ENCODE measurements at regions not wholly inside any gene's neighbourhood (a gene's known extent, or its start where the extent isn't known, plus 50 kb on each side); places are given as distances from the start of the nearest gene placed in this dataset.

DNA sequence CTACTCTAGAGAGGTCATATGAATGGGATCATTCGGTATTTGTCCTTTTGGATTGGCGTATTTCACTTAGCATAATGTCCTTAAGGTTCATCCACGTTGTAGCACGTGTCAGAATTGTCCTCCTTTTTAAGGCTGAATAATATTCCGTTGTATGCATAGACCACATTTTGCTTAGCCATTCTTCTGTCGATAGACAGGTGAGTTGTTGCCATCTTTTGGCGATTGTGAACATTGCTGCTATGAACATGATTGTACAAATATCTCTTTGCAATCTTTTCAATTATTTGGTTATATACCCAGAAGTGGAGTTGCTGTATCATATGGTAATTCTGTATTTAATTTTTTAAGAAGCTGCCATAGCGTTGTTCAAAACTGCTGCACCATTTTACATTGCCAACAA is 52.4 kb upstream of the GOLGA8J start:
- no peaks in the 10 kb centered on the region for H3K9me3 ChIP-seq (ENCODE audit: control insufficient read depth in 1 of 2, low read length in 2 of 2)
- no peak overlapping the region for H3K27ac ChIP-seq (ENCODE audit: low read depth, low read length)
- H3K27me3 ChIP-seq (ENCODE audit: control insufficient read depth in 1 of 2, insufficient read depth in 2 of 2, low read length in 2 of 2), result no peaks in the 10 kb centered on the region
- no peaks in the 10 kb centered on the region for H3K4me1 ChIP-seq (ENCODE audit: control insufficient read depth in 1 of 2, insufficient read depth in 2 of 2, low read length in 2 of 2)
- H3K4me3 ChIP-seq (ENCODE audit: low read depth in 1 of 2, low read length in 2 of 2), result no peak overlapping the region
- H3K36me3 ChIP-seq (ENCODE audit: control insufficient read depth in 1 of 2, insufficient read depth in 2 of 2, low read length in 2 of 2), result no peaks in the 10 kb centered on the region
- no peak overlapping the region for H3K9ac ChIP-seq (ENCODE audit: low read depth in 1 of 2, low read length in 2 of 2)

DNA sequence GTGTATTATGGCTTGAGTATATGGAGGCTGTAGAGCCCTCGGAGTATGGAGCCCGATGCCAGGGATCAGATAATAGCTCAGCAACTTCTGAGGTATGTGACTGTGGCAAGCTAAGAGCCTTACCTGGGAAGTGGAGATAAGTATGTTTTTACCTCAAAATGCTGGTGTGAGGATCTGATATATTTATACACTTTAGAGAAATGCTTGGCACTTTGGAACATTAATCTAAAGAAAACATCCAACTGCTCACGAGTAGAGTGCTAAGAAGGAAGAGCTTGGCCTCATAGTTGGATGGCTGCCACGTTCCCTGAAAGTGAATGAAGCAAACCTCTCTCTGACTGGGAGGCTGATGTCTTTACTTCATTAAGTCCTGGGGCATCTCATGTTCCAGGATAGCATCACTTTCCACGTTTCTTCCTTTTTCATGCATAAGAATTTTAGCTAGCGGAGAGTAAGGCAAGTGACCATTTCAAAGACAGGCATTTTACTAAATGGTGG is 58.9 kb upstream of the GOLGA8J start:
- no peak overlapping the region for H3K27ac ChIP-seq (ENCODE audit: low read depth, low read length)
- H3K9ac ChIP-seq (ENCODE audit: low read depth in 1 of 2, low read length in 2 of 2), result no peak overlapping the region
- no peaks in the 10 kb centered on the region for H3K4me1 ChIP-seq (ENCODE audit: control insufficient read depth in 1 of 2, insufficient read depth in 2 of 2, low read length in 2 of 2)

DNA sequence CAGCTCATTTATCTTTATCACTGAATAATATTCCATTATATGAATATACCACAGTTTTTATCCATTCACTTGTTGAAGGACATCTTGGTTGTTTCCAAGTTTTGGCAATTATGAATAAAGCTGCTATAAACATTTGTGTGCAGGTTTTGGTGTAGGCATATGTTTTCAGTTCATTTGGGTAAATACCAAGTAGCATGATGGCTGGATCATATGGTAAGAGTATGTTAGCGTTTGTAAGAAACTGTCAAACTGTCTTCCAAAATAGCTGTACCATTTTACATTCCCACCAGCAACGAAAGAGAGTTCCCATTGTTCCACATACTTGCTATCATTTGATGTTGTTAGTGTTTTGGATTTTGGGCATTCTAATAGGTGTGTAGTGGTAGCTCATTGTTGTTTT is 72.0 kb upstream of the GOLGA8J start:
- no peak overlapping the region for H3K27ac ChIP-seq (ENCODE audit: low read depth, low read length)

More for the DNA sequence above, 58.9 kb upstream of the GOLGA8J start:
- H3K4me3 ChIP-seq (ENCODE audit: low read depth in 1 of 2, low read length in 2 of 2), result no peak overlapping the region
- H3K36me3 ChIP-seq (ENCODE audit: control insufficient read depth in 1 of 2, insufficient read depth in 2 of 2, low read length in 2 of 2), result no peaks in the 10 kb centered on the region
- no peaks in the 10 kb centered on the region for H3K9me3 ChIP-seq (ENCODE audit: control insufficient read depth in 1 of 2, low read length in 2 of 2)
- no peaks in the 10 kb centered on the region for H3K27me3 ChIP-seq (ENCODE audit: control insufficient read depth in 1 of 2, insufficient read depth in 2 of 2, low read length in 2 of 2)

DNA sequence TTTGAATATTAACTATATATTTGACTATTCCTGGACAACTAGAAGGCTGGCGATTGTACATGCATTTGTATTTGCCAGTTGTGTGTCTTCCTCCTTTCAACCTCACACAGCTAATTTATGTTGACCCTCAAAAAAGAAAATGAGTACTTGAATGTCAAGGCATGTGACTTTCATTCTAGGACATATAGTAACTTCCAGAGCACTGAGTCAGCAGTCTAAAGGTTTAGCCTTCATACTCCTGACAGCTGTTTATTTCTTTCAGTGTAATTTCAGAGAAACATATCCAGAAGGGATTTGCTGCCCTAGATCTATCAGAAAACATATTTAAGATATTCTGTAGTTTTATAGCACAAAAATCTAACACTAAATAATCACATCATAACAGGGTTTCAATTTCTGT is 74.6 kb upstream of the GOLGA8J start:
- Histone ChIP-seq H3K27me3 (ENCODE audit: control insufficient read depth in 1 of 2, insufficient read depth in 2 of 2, low read length in 2 of 2) (no peaks in the 10 kb centered on the region), H3K36me3 (ENCODE audit: control insufficient read depth in 1 of 2, insufficient read depth in 2 of 2, low read length in 2 of 2) (no peaks in the 10 kb centered on the region), H3K9ac (ENCODE audit: low read depth in 1 of 2, low read length in 2 of 2) (no peak overlapping the region), H3K4me1 (ENCODE audit: control insufficient read depth in 1 of 2, insufficient read depth in 2 of 2, low read length in 2 of 2) (no peaks in the 10 kb centered on the region), H3K27ac (ENCODE audit: low read depth, low read length) (no peak overlapping the region), H3K4me3 (ENCODE audit: low read depth in 1 of 2, low read length in 2 of 2) (no peak overlapping the region), H3K9me3 (ENCODE audit: control insufficient read depth in 1 of 2, low read length in 2 of 2) (no peaks in the 10 kb centered on the region)

More for the DNA sequence above, 72.0 kb upstream of the GOLGA8J start:
- H3K4me3 ChIP-seq (ENCODE audit: low read depth in 1 of 2, low read length in 2 of 2), result no peak overlapping the region
- no peaks in the 10 kb centered on the region for H3K9me3 ChIP-seq (ENCODE audit: control insufficient read depth in 1 of 2, low read length in 2 of 2)
- no peaks in the 10 kb centered on the region for H3K27me3 ChIP-seq (ENCODE audit: control insufficient read depth in 1 of 2, insufficient read depth in 2 of 2, low read length in 2 of 2)
- no peaks in the 10 kb centered on the region for H3K36me3 ChIP-seq (ENCODE audit: control insufficient read depth in 1 of 2, insufficient read depth in 2 of 2, low read length in 2 of 2)
- no peak overlapping the region for H3K9ac ChIP-seq (ENCODE audit: low read depth in 1 of 2, low read length in 2 of 2)
- no peaks in the 10 kb centered on the region for H3K4me1 ChIP-seq (ENCODE audit: control insufficient read depth in 1 of 2, insufficient read depth in 2 of 2, low read length in 2 of 2)

DNA sequence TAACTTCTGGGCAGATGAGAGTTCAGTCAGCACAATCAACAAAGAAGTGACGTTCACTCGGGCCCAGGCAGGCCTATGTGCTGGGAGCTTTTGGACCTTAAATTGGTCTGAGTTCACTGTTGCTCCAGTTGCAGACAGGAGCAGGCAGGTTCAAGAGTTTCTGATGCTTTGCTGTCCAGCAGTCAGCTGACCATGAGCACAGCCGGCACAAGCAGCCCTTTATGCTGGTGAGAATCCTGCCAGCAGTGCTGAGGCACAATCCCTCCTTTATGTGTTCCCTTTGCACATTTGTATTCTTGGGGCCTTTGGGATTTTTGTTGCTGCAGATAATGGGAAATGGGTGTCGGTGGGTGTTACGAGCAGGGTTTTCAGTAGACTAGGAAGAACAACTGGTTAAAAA is 81.2 kb upstream of the GOLGA8J start:
- Histone ChIP-seq H3K4me1 (ENCODE audit: control insufficient read depth in 1 of 2, insufficient read depth in 2 of 2, low read length in 2 of 2) (peaks cover 0 to 9% of the 10 kb centered on the region in 2 donors), H3K27ac (ENCODE audit: low read depth, low read length) (no peak overlapping the region), H3K36me3 (ENCODE audit: control insufficient read depth in 1 of 2, insufficient read depth in 2 of 2, low read length in 2 of 2) (no peaks in the 10 kb centered on the region), H3K9ac (ENCODE audit: low read depth in 1 of 2, low read length in 2 of 2) (no peak overlapping the region), H3K9me3 (ENCODE audit: control insufficient read depth in 1 of 2, low read length in 2 of 2) (no peaks in the 10 kb centered on the region), H3K27me3 (ENCODE audit: control insufficient read depth in 1 of 2, insufficient read depth in 2 of 2, low read length in 2 of 2) (no peaks in the 10 kb centered on the region), H3K4me3 (ENCODE audit: low read depth in 1 of 2, low read length in 2 of 2) (no peak overlapping the region)

DNA sequence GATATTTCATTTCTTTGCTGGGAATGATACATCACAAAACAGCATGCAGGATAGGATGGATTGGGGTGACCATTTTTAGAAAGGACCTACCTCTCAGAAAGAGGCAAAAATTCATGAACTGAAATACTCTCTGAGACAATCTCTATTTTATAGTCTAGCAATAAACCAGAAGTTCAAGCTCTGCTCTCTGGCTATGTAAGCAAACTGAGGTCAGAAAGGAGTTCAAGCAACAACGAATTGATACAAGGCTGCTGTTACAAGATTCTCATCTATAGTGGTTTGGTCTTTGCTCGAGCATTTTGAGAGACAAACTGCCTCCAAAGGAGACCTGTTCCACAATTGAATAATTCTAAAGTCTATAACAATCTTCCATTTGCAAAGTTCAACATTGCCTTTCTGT is 84.7 kb upstream of the GOLGA8J start:
- Histone ChIP-seq H3K36me3 (ENCODE audit: control insufficient read depth in 1 of 2, insufficient read depth in 2 of 2, low read length in 2 of 2) (no peaks in the 10 kb centered on the region), H3K27ac (ENCODE audit: low read depth, low read length) (no peak overlapping the region), H3K4me3 (ENCODE audit: low read depth in 1 of 2, low read length in 2 of 2) (no peak overlapping the region), H3K4me1 (ENCODE audit: control insufficient read depth in 1 of 2, insufficient read depth in 2 of 2, low read length in 2 of 2) (peaks cover 0 to 9% of the 10 kb centered on the region in 2 donors), H3K9me3 (ENCODE audit: control insufficient read depth in 1 of 2, low read length in 2 of 2) (no peaks in the 10 kb centered on the region), H3K27me3 (ENCODE audit: control insufficient read depth in 1 of 2, insufficient read depth in 2 of 2, low read length in 2 of 2) (no peaks in the 10 kb centered on the region), H3K9ac (ENCODE audit: low read depth in 1 of 2, low read length in 2 of 2) (no peak overlapping the region)

DNA sequence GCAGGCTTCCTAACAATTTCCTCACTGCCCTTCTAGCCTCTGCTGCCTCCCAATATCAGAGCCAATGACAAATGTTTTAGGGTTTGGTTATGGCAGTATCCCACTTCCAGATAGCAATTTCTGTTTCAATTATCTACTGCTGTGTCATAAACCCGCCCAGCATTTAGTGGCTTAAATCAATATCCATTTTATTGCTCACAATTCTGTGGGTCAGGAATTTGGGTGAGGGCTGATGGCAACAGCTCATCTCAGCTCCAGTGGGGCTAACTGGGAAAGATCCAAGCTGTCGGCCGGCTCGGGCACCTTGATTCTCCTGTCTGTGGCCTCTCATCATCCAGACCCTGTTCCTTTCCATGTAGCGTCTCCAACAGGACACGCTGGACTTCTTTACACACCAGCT is 85.3 kb upstream of the GOLGA8J start:
- Histone ChIP-seq H3K36me3 (ENCODE audit: control insufficient read depth in 1 of 2, insufficient read depth in 2 of 2, low read length in 2 of 2) (no peaks in the 10 kb centered on the region), H3K27me3 (ENCODE audit: control insufficient read depth in 1 of 2, insufficient read depth in 2 of 2, low read length in 2 of 2) (no peaks in the 10 kb centered on the region), H3K9me3 (ENCODE audit: control insufficient read depth in 1 of 2, low read length in 2 of 2) (no peaks in the 10 kb centered on the region), H3K9ac (ENCODE audit: low read depth in 1 of 2, low read length in 2 of 2) (no peak overlapping the region), H3K4me3 (ENCODE audit: low read depth in 1 of 2, low read length in 2 of 2) (no peak overlapping the region), H3K4me1 (ENCODE audit: control insufficient read depth in 1 of 2, insufficient read depth in 2 of 2, low read length in 2 of 2) (peaks cover 0 to 9% of the 10 kb centered on the region in 2 donors), H3K27ac (ENCODE audit: low read depth, low read length) (no peak overlapping the region)

DNA sequence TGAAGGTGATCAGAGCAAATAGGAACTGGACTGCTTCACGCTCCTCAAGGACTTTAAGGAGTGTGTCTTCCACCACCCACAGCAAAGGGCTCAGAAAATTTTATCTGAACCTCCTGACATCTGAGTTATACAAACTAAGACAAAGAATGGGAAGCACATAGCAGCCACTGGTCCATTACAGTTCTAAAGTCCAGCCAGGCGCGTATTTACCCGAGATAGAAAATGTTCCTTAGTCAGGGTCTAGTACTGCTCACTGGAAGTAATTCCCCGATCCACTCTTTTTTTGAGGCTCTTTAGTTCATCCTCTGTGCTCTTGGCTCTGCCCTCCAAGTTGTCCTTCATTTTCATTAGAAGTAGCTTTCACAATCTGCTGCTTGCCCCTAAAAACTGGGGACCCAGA is 88.5 kb upstream of the GOLGA8J start:
- Histone ChIP-seq H3K27me3 (ENCODE audit: control insufficient read depth in 1 of 2, insufficient read depth in 2 of 2, low read length in 2 of 2) (no peaks in the 10 kb centered on the region), H3K27ac (ENCODE audit: low read depth, low read length) (no peak overlapping the region), H3K9ac (ENCODE audit: low read depth in 1 of 2, low read length in 2 of 2) (no peak overlapping the region), H3K4me3 (ENCODE audit: low read depth in 1 of 2, low read length in 2 of 2) (no peak overlapping the region), H3K4me1 (ENCODE audit: control insufficient read depth in 1 of 2, insufficient read depth in 2 of 2, low read length in 2 of 2) (peaks cover 0 to 9% of the 10 kb centered on the region in 2 donors), H3K9me3 (ENCODE audit: control insufficient read depth in 1 of 2, low read length in 2 of 2) (no peaks in the 10 kb centered on the region), H3K36me3 (ENCODE audit: control insufficient read depth in 1 of 2, insufficient read depth in 2 of 2, low read length in 2 of 2) (no peaks in the 10 kb centered on the region)

DNA sequence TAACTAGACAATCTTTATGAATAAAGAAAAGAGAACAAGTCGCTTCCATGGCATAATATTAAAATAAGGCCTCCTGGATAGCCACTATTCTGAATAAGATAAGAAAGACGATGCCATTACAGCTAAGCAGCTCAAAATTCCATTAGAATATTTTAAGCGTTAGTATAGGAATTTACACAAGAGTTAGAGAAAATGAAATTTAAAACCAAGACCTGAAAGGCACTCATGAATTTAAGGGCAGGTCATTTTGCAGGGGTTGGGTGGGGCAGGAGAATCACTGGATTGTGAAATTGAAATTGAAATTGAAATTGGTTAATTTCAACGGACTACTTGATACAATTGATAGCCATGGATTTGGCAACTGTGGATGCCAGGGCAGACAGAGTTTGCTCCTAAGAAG is 91.8 kb upstream of the GOLGA8J start:
- no peak overlapping the region for H3K4me3 ChIP-seq (ENCODE audit: low read depth in 1 of 2, low read length in 2 of 2)
- H3K27ac ChIP-seq (ENCODE audit: low read depth, low read length), result no peak overlapping the region
- no peaks in the 10 kb centered on the region for H3K4me1 ChIP-seq (ENCODE audit: control insufficient read depth in 1 of 2, insufficient read depth in 2 of 2, low read length in 2 of 2)
- no peaks in the 10 kb centered on the region for H3K36me3 ChIP-seq (ENCODE audit: control insufficient read depth in 1 of 2, insufficient read depth in 2 of 2, low read length in 2 of 2)
- no peak overlapping the region for H3K9ac ChIP-seq (ENCODE audit: low read depth in 1 of 2, low read length in 2 of 2)
- no peaks in the 10 kb centered on the region for H3K9me3 ChIP-seq (ENCODE audit: control insufficient read depth in 1 of 2, low read length in 2 of 2)
- H3K27me3 ChIP-seq (ENCODE audit: control insufficient read depth in 1 of 2, insufficient read depth in 2 of 2, low read length in 2 of 2), result no peaks in the 10 kb centered on the region

DNA sequence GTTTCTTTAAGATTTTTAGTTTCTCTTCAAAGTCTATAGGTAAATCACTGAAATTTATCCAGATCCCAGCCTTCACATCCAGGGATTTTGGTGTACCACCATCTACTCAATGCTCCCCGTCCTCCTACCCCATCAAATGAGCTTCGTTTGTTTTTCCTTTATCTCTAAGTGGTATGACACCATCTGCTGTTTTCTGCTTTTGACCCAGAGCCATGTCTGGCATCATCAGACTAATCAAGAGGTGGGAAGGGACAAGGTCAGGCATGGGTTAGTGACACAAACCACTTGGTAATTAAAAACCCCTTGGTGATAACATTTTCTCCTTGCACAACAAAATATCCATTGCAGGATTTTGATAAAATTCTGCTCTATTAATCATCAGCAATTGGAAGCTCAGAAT is 92.7 kb upstream of the GOLGA8J start:
- Histone ChIP-seq H3K9ac (ENCODE audit: low read depth in 1 of 2, low read length in 2 of 2) (no peak overlapping the region), H3K4me1 (ENCODE audit: control insufficient read depth in 1 of 2, insufficient read depth in 2 of 2, low read length in 2 of 2) (no peaks in the 10 kb centered on the region), H3K36me3 (ENCODE audit: control insufficient read depth in 1 of 2, insufficient read depth in 2 of 2, low read length in 2 of 2) (no peaks in the 10 kb centered on the region), H3K27ac (ENCODE audit: low read depth, low read length) (no peak overlapping the region), H3K27me3 (ENCODE audit: control insufficient read depth in 1 of 2, insufficient read depth in 2 of 2, low read length in 2 of 2) (no peaks in the 10 kb centered on the region), H3K4me3 (ENCODE audit: low read depth in 1 of 2, low read length in 2 of 2) (no peak overlapping the region), H3K9me3 (ENCODE audit: control insufficient read depth in 1 of 2, low read length in 2 of 2) (no peaks in the 10 kb centered on the region)

DNA sequence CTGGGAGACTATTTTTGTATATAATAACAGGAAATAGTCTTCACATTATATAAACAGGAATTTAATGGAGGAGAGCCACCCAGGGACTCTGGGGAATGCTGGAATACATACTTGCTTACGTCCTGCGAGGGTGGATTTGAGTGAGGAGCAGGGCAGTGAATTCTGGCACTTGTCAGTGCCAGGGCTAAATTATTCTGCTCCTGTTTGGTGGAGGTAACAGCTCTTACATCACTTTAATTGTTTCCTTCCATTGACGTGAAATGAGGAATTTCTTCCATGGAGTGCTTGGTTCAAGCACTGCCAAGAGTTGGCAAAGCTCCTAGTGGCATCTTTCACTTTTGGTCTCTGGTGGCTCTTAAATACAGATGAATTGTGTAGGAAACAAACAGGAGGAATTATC is 94.1 kb upstream of the GOLGA8J start:
- Histone ChIP-seq H3K36me3 (ENCODE audit: control insufficient read depth in 1 of 2, insufficient read depth in 2 of 2, low read length in 2 of 2) (no peaks in the 10 kb centered on the region), H3K4me3 (ENCODE audit: low read depth in 1 of 2, low read length in 2 of 2) (no peak overlapping the region), H3K4me1 (ENCODE audit: control insufficient read depth in 1 of 2, insufficient read depth in 2 of 2, low read length in 2 of 2) (no peaks in the 10 kb centered on the region), H3K27me3 (ENCODE audit: control insufficient read depth in 1 of 2, insufficient read depth in 2 of 2, low read length in 2 of 2) (no peaks in the 10 kb centered on the region), H3K9me3 (ENCODE audit: control insufficient read depth in 1 of 2, low read length in 2 of 2) (no peaks in the 10 kb centered on the region), H3K27ac (ENCODE audit: low read depth, low read length) (no peak overlapping the region), H3K9ac (ENCODE audit: low read depth in 1 of 2, low read length in 2 of 2) (no peak overlapping the region)

Measured in duodenal mucosa (tissue), 2 donors.